Neural progenitor cell (in vitro differentiated cells): ENCODE measurements at regions not wholly inside any gene's neighbourhood (a gene's known extent, or its start where the extent isn't known, plus 50 kb on each side); places are given as distances from the start of the nearest gene placed in this dataset.

Experiments
- DNase-seq: peaks from one replicate; pipeline ENCODE4 v3.0.0-alpha.2; 2016; ENCODE audit warnings: low spot score
- H2AFZ ChIP-seq: fragments of 200-600 bp; sonication (generic); replicated peaks from 2 replicates; pipeline ENCODE4 v1.6.1; 2016; ENCODE audit warnings: antibody characterized with exemption
- H3F3A ChIP-seq: fragments of 200-600 bp; sonication (generic); 2 replicates; pipeline ENCODE4 v1.6.1; 2016; ENCODE audit warnings: antibody characterized with exemption, low read depth
- H3K27ac ChIP-seq: fragments of 200-600 bp; sonication (generic); 2 replicates; pipeline ENCODE4 v1.5.1; 2016; ENCODE audit warnings: mild to moderate bottlenecking
- H3K27me3 ChIP-seq: fragments of 200-600 bp; sonication (generic); 2 replicates; pipeline ENCODE4 v1.6.1; 2016; ENCODE audit warnings: mild to moderate bottlenecking, moderate library complexity
- H3K36me3 ChIP-seq: fragments of 200-600 bp; sonication (generic); 2 replicates; pipeline ENCODE4 v1.5.1; 2016
- H3K4me1 ChIP-seq: fragments of 200-600 bp; sonication (generic); 2 replicates; pipeline ENCODE4 v1.6.1; 2016; ENCODE audit warnings: mixed run types
- H3K4me2 ChIP-seq: fragments of 200-600 bp; sonication (generic); 2 replicates; pipeline ENCODE4 v1.6.1; 2016
- H3K4me3 ChIP-seq: fragments of 200-600 bp; sonication (generic); 2 replicates; pipeline ENCODE4 v1.5.1; 2016
- H3K79me2 ChIP-seq: fragments of 200-600 bp; sonication (generic); 2 replicates; pipeline ENCODE4 v1.6.1; 2016; ENCODE audit warnings: low read depth
- H3K9ac ChIP-seq: fragments of 200-600 bp; sonication (generic); 2 replicates; pipeline ENCODE4 v1.6.1; 2016
- H3K9me3 ChIP-seq: fragments of 200-600 bp; sonication (generic); 2 replicates; pipeline ENCODE4 v1.5.1; 2016; ENCODE audit warnings: low read depth
- H4K20me1 ChIP-seq: fragments of 200-600 bp; sonication (generic); 2 replicates; pipeline ENCODE4 v1.6.1; 2016; ENCODE audit warnings: low read depth
- H3K27ac Mint-ChIP-seq: 3 replicates; pipeline ENCODE4 v1.8.0; 2021; ENCODE audit warnings: mixed read lengths
- H3K27me3 Mint-ChIP-seq: 2 replicates; pipeline ENCODE4 v1.8.0; 2022; ENCODE audit warnings: low read depth, mild to moderate bottlenecking, inconsistent platforms, moderate library complexity, mixed read lengths; ENCODE audit not compliant: insufficient read depth
- H3K36me3 Mint-ChIP-seq: 3 replicates; pipeline ENCODE4 v1.8.0; 2021; ENCODE audit warnings: mixed read lengths
- H3K4me1 Mint-ChIP-seq: 3 replicates; pipeline ENCODE4 v1.8.0; 2021; ENCODE audit warnings: mixed read lengths
- H3K4me3 Mint-ChIP-seq: 3 replicates; pipeline ENCODE4 v1.8.0; 2021; ENCODE audit warnings: mild to moderate bottlenecking, moderate library complexity, mixed read lengths
- H3K9me3 Mint-ChIP-seq: 3 replicates; pipeline ENCODE4 v1.8.0; 2020; ENCODE audit warnings: mixed read lengths
- EZH2 ChIP-seq: fragments of 200-600 bp; sonication (generic); IDR thresholded peaks from 2 replicates; pipeline ENCODE4 v1.6.1; 2017; ENCODE audit warnings: antibody characterized with exemption, mild to moderate bottlenecking, moderate library complexity
- EZH2phosphoT487 ChIP-seq: fragments of 200-600 bp; sonication (generic); IDR thresholded peaks from 2 replicates; pipeline ENCODE4 v1.6.1; 2017; ENCODE audit warnings: antibody characterized with exemption
- TF ChIP-seq, protein P1 (sequence below): fragments of 200-600 bp; sonication (generic); IDR thresholded peaks from 2 replicates; pipeline ENCODE4 v1.5.1; 2017; ENCODE audit warnings: antibody characterized with exemption, mild to moderate bottlenecking

DNA sequence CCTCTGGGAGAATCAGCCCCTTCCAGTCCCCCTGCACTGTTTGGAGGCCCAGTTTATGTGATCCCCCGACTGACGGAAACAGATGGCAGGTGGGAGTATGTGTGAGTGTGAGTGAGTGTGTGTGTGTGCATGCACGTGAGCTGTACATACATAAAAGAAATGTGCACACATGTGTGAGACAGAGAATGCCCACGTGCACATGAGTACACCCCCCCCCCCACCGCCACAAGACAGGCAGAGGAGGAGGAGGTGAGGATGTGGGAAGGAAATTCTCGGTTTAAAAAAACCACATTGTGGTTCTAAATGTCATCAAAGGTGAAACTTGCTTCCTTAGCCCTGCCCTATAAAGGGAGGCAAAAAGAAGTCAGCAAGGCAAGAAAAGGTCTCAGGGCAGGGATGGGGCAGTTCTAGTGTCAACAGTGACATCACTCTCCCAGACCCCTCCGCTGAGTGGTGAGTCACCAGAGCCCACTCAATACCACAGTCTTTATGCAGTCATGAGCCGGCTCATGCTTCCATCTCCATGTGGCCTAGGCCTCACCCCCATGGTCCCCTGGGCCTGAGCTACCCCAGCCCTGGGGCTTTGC lies 79.2 kb upstream of the HSPA9 start:
- H3K36me3 ChIP-seq, result no peaks in the 10 kb centered on the region
- H3K4me1 Mint-ChIP-seq, result peaks cover 35% of the 10 kb centered on the region
- no peak overlapping the region for H3K27ac Mint-ChIP-seq
- no peak overlapping the region for H3K9ac ChIP-seq
- no peaks in the 10 kb centered on the region for H3K9me3 ChIP-seq
- H3K27ac ChIP-seq, result no peak overlapping the region
- H3K79me2 ChIP-seq, result no peaks in the 10 kb centered on the region
- H4K20me1 ChIP-seq, result no peaks in the 10 kb centered on the region
- H3K27me3 Mint-ChIP-seq, result peaks cover 5% of the 10 kb centered on the region
- no peak for DNase-seq
- no peak overlapping the region for H3K4me3 Mint-ChIP-seq
- no peak overlapping the region for H3K4me3 ChIP-seq
- H3K4me1 ChIP-seq, result peaks cover 17% of the 10 kb centered on the region
- no peaks in the 10 kb centered on the region for H3K36me3 Mint-ChIP-seq
- H2AFZ ChIP-seq, result no peak overlapping the region
- TF ChIP-seq, protein P1, sequence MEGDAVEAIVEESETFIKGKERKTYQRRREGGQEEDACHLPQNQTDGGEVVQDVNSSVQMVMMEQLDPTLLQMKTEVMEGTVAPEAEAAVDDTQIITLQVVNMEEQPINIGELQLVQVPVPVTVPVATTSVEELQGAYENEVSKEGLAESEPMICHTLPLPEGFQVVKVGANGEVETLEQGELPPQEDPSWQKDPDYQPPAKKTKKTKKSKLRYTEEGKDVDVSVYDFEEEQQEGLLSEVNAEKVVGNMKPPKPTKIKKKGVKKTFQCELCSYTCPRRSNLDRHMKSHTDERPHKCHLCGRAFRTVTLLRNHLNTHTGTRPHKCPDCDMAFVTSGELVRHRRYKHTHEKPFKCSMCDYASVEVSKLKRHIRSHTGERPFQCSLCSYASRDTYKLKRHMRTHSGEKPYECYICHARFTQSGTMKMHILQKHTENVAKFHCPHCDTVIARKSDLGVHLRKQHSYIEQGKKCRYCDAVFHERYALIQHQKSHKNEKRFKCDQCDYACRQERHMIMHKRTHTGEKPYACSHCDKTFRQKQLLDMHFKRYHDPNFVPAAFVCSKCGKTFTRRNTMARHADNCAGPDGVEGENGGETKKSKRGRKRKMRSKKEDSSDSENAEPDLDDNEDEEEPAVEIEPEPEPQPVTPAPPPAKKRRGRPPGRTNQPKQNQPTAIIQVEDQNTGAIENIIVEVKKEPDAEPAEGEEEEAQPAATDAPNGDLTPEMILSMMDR, result no peak
- TF ChIP-seq EZH2phosphoT487 (no peak), EZH2 (no peak)
- no peak overlapping the region for H3K4me2 ChIP-seq
- H3K9me3 Mint-ChIP-seq, result no peaks in the 10 kb centered on the region
- H3K27me3 ChIP-seq, result no peaks in the 10 kb centered on the region
- H3F3A ChIP-seq, result peaks cover 7% of the 10 kb centered on the region

DNA sequence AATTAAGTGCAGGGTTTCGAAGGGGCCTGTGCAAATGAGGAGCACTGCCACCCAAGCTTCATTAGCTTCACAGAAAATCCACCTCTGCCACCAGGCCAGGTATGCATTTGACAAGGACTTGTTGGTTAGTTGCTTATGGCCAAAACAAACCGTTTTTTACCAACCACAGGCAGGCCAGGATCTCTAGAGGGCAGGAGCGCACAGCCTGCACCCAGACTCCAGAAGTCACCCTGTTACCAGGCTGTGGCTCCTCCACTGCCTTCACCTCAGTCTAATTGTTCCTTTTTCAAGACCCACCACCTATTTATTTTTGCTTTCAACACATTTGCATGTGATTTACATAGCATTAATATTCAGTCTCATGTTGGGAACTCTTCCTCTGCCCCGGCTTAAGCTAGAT lies 78.3 kb upstream of the HSPA9 start:
- H3K4me2 ChIP-seq, result no peak overlapping the region
- Mint-ChIP-seq H3K9me3 (no peaks in the 10 kb centered on the region), H3K4me3 (no peak overlapping the region), H3K36me3 (no peaks in the 10 kb centered on the region), H3K27me3 (peaks cover 6% of the 10 kb centered on the region), H3K27ac (no peak overlapping the region), H3K4me1 (peaks cover 38% of the 10 kb centered on the region)
- H3K9me3 ChIP-seq, result no peaks in the 10 kb centered on the region
- no peak overlapping the region for H3K9ac ChIP-seq
- H3K27ac ChIP-seq, result no peak overlapping the region
- no peak overlapping the region for H3K4me3 ChIP-seq
- H3K79me2 ChIP-seq, result no peaks in the 10 kb centered on the region
- peaks cover 7% of the 10 kb centered on the region for H3F3A ChIP-seq
- no peaks in the 10 kb centered on the region for H4K20me1 ChIP-seq
- TF ChIP-seq EZH2phosphoT487, result no peak
- TF ChIP-seq, protein P1, result peak; percentile 36
- no peaks in the 10 kb centered on the region for H3K36me3 ChIP-seq
- no peak for DNase-seq
- H3K27me3 ChIP-seq, result no peaks in the 10 kb centered on the region
- H2AFZ ChIP-seq, result no peak overlapping the region
- H3K4me1 ChIP-seq, result peaks cover 17% of the 10 kb centered on the region

DNA sequence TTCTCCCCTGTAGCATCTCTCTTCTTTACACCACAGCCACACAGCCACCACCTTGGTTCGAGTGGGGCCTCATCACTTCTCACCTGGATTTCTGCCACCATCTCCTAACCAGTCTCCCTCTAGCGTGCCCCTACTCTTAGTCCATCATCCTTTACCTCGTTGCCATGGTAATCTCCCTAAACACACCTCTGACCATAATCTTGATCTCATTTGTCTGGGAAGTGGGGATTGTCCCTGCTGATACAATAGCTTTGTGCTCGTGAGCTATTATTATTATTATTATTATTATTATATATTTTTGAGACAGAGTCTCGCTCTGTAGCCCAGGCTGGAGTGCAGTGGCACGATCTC lies 76.5 kb upstream of the HSPA9 start:
- H3K9me3 Mint-ChIP-seq, result no peaks in the 10 kb centered on the region
- peaks cover 17% of the 10 kb centered on the region for H3F3A ChIP-seq
- H2AFZ ChIP-seq, result no peak overlapping the region
- no peaks in the 10 kb centered on the region for H3K27me3 ChIP-seq
- H3K4me1 ChIP-seq, result peaks cover 26% of the 10 kb centered on the region
- peak overlapping the region; percentile 93 for H3K27ac Mint-ChIP-seq
- no peaks in the 10 kb centered on the region for H3K36me3 Mint-ChIP-seq
- no peak overlapping the region for H3K9ac ChIP-seq
- no peak overlapping the region for H3K27ac ChIP-seq
- no peak overlapping the region for H3K4me3 ChIP-seq
- no peak for DNase-seq
- no peaks in the 10 kb centered on the region for H3K36me3 ChIP-seq
- peaks cover 6% of the 10 kb centered on the region for H3K27me3 Mint-ChIP-seq
- TF ChIP-seq EZH2 (no peak), EZH2phosphoT487 (no peak)
- TF ChIP-seq, protein P1, result no peak
- no peaks in the 10 kb centered on the region for H3K9me3 ChIP-seq
- H3K4me3 Mint-ChIP-seq, result no peak overlapping the region
- no peak overlapping the region for H3K4me2 ChIP-seq
- no peaks in the 10 kb centered on the region for H4K20me1 ChIP-seq
- H3K4me1 Mint-ChIP-seq, result peaks cover 54% of the 10 kb centered on the region
- H3K79me2 ChIP-seq, result no peaks in the 10 kb centered on the region
